Astrocyte (in vitro differentiated cells and primary cell): ENCODE measurements at regions not wholly inside any gene's neighbourhood (a gene's known extent, or its start where the extent isn't known, plus 50 kb on each side); places are given as distances from the start of the nearest gene placed in this dataset.

Source experiments
- DNase-seq: peaks from one replicate; pipeline ENCODE4 v3.0.0-alpha.2; 2010; ENCODE audit warnings: low read depth
- FAIRE-seq: peaks from 2 replicates; lab custom pipeline; 2011; peaks lifted over from hg19 to GRCh38; lab: Jason Lieb, UNC
- H2AFZ ChIP-seq: 2 replicates; pipeline ENCODE4 v1.6.0; 2012; ENCODE audit warnings: low read depth, low read length, inconsistent platforms
- H3K27ac ChIP-seq: 2 replicates; pipeline ENCODE4 v1.5.1; 2011; ENCODE audit warnings: low read depth, low read length, inconsistent platforms
- H3K27me3 ChIP-seq: 2 replicates; pipeline ENCODE4 v1.6.0; 2011; ENCODE audit warnings: low read length, inconsistent platforms; ENCODE audit not compliant: insufficient read depth
- H3K36me3 ChIP-seq: 2 replicates; pipeline ENCODE4 v1.5.1; 2011; ENCODE audit warnings: low read length, inconsistent platforms; ENCODE audit not compliant: insufficient read depth
- H3K4me1 ChIP-seq: 2 replicates; pipeline ENCODE4 v1.5.1; 2011; ENCODE audit warnings: low read length, inconsistent platforms; ENCODE audit not compliant: insufficient read depth
- H3K4me2 ChIP-seq: 2 replicates; pipeline ENCODE4 v1.6.0; 2012; ENCODE audit warnings: low read length, inconsistent platforms
- H3K4me3 ChIP-seq: 2 replicates; pipeline ENCODE4 v1.5.1; 2011; ENCODE audit warnings: low read depth, mild to moderate bottlenecking, low read length, inconsistent platforms; ENCODE audit not compliant: insufficient read depth
- H3K79me2 ChIP-seq: 2 replicates; pipeline ENCODE4 v1.6.0; 2012; ENCODE audit warnings: mild to moderate bottlenecking, low read length, inconsistent platforms; ENCODE audit not compliant: insufficient read depth
- H3K9ac ChIP-seq: 2 replicates; pipeline ENCODE4 v1.6.0; 2012; ENCODE audit warnings: mild to moderate bottlenecking, low read length, inconsistent platforms
- H3K9me3 ChIP-seq: 2 replicates; pipeline ENCODE4 v1.5.1; 2012; ENCODE audit warnings: low read depth, mild to moderate bottlenecking, low read length, inconsistent platforms; ENCODE audit not compliant: insufficient read depth
- H4K20me1 ChIP-seq: 2 replicates; pipeline ENCODE4 v1.6.0; 2012; ENCODE audit warnings: low read length, inconsistent platforms; ENCODE audit not compliant: insufficient read depth
- H3K27ac Mint-ChIP-seq: one replicate; pipeline ENCODE4 v1.8.0; 2021; ENCODE audit warnings: mild to moderate bottlenecking, mixed read lengths; ENCODE audit not compliant: unreplicated experiment
- H3K27me3 Mint-ChIP-seq: one replicate; pipeline ENCODE4 v1.8.0; 2021; ENCODE audit warnings: low read depth, mixed read lengths; ENCODE audit not compliant: unreplicated experiment
- H3K36me3 Mint-ChIP-seq: one replicate; pipeline ENCODE4 v1.8.0; 2021; ENCODE audit warnings: low read depth, mixed read lengths; ENCODE audit not compliant: unreplicated experiment
- H3K4me1 Mint-ChIP-seq: one replicate; pipeline ENCODE4 v1.8.0; 2021; ENCODE audit warnings: low read depth, mixed read lengths; ENCODE audit not compliant: unreplicated experiment
- H3K4me3 Mint-ChIP-seq: one replicate; pipeline ENCODE4 v1.8.0; 2021; ENCODE audit warnings: mild to moderate bottlenecking, moderate library complexity, mixed read lengths; ENCODE audit not compliant: unreplicated experiment
- H3K9me3 Mint-ChIP-seq: one replicate; pipeline ENCODE4 v1.8.0; 2021; ENCODE audit warnings: mild to moderate bottlenecking, mixed read lengths; ENCODE audit not compliant: unreplicated experiment
- CTCF ChIP-seq: IDR thresholded peaks from 2 replicates; pipeline ENCODE4 v1.5.1; 2011; ENCODE audit warnings: low read depth, mild to moderate bottlenecking, inconsistent platforms, low read length, moderate library complexity; ENCODE audit not compliant: insufficient read depth
- EZH2 ChIP-seq: IDR thresholded peaks from 2 replicates; pipeline ENCODE4 v1.6.1; 2012; ENCODE audit warnings: mild to moderate bottlenecking, low read length, inconsistent platforms; ENCODE audit not compliant: insufficient read depth

- H4K20me1 ChIP-seq = no peaks in the 10 kb centered on the region
- peak overlapping the region; percentile 65 for H3K4me2 ChIP-seq
- H2AFZ ChIP-seq = no peak overlapping the region
- H3K27ac ChIP-seq = peak overlapping the region; percentile 98
- no peaks in the 10 kb centered on the region for H3K9me3 ChIP-seq
- H3K4me1 ChIP-seq = peaks cover 62% of the 10 kb centered on the region
- H3K9ac ChIP-seq = peak overlapping the region; percentile 78
- peak overlapping the region; percentile 98 for H3K27ac Mint-ChIP-seq
- no peaks in the 10 kb centered on the region for H3K79me2 ChIP-seq
- peaks cover 3% of the 10 kb centered on the region for H3K9me3 Mint-ChIP-seq
- no peaks in the 10 kb centered on the region for H3K27me3 ChIP-seq
- H3K36me3 ChIP-seq = no peaks in the 10 kb centered on the region
- no peaks in the 10 kb centered on the region for H3K27me3 Mint-ChIP-seq
- peaks cover 48% of the 10 kb centered on the region for H3K4me1 Mint-ChIP-seq
- TF ChIP-seq EZH2 = no peak
- no peak for TF ChIP-seq CTCF
- FAIRE-seq (no peak), DNase-seq (no peak)
- no peak overlapping the region for H3K4me3 ChIP-seq
- no peaks in the 10 kb centered on the region for H3K36me3 Mint-ChIP-seq
- no peak overlapping the region for H3K4me3 Mint-ChIP-seq
Measured at GRCh38 chr1:8095584-8095983, 69.5 kb upstream of the ERRFI1 start.

GRCh38 chr1:8094481-8095241 is 68.6 kb upstream of the ERRFI1 start:
- DNase-seq (peak; percentile 85), FAIRE-seq (peak; percentile 32)
- Mint-ChIP-seq H3K27me3 (no peaks in the 10 kb centered on the region), H3K4me3 (no peak overlapping the region), H3K4me1 (peaks cover 56% of the 10 kb centered on the region), H3K9me3 (peaks cover 3% of the 10 kb centered on the region), H3K27ac (peak overlapping the region; percentile 98), H3K36me3 (no peaks in the 10 kb centered on the region)
- Histone ChIP-seq H2AFZ (no peak overlapping the region), H3K9ac (peak overlapping the region; percentile 75), H3K4me2 (peak overlapping the region; percentile 71), H3K27ac (peak overlapping the region; percentile 98), H3K4me1 (peaks cover 68% of the 10 kb centered on the region), H4K20me1 (no peaks in the 10 kb centered on the region), H3K36me3 (no peaks in the 10 kb centered on the region), H3K4me3 (no peak overlapping the region), H3K79me2 (no peaks in the 10 kb centered on the region), H3K27me3 (no peaks in the 10 kb centered on the region), H3K9me3 (no peaks in the 10 kb centered on the region)
- TF ChIP-seq CTCF (no peak), EZH2 (no peak)
